ENCODE measurements at regions not wholly inside any gene's neighbourhood (a gene's known extent, or its start where the extent isn't known, plus 50 kb on each side); places are given as distances from the start of the nearest gene placed in this dataset.

DNA sequence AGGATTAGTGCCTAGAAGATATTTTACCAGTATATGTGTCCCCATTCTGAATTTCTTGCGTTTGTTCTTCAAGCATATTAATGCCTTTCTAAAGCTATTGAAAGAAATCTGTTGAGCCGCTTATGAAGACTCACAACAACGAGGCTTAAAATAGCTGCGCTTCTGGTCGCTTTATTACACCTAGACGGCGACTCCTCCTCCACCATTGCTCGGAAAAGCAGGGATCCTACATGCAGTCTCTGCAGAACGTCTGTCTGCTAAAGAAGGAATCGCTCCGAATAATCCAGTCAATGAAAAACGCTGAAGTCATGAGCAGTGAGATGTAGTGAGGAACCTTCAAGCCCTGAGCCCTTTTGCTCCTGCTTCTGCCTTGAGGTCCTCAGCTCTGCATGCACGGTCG, 94.8 kb upstream of the ZNF516 start:
- H3K9me3 Mint-ChIP-seq: no peaks in the 10 kb centered on the region
- no peaks in the 10 kb centered on the region for H3K36me3 Mint-ChIP-seq
- H3K27me3 Mint-ChIP-seq: peaks cover 25% of the 10 kb centered on the region
- peaks cover 11% of the 10 kb centered on the region for H3K4me1 Mint-ChIP-seq
- H3K27ac Mint-ChIP-seq: no peak overlapping the region
- H3K4me3 Mint-ChIP-seq: no peak overlapping the region

DNA sequence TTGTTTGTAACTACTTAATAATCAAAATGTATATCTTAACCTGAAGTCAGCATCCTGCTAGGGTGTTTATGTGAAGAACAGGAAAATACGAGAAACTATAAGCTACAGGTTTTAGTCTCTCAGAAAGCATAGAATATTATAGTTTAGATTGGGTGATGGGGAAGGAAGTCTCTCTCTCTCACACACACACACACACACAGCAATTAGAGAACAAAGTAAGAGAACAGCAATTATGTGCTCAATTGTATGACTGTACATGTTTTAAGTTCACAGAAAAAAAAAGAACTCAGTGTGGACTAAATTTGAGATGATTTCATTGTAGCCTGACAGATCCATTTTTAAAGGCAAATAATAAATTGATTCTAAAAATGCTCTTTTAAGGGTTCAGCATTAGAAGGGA, 94.3 kb upstream of the ZNF516 start:
- Mint-ChIP-seq H3K27ac (no peak overlapping the region), H3K4me1 (peaks cover 11% of the 10 kb centered on the region), H3K27me3 (peaks cover 25% of the 10 kb centered on the region), H3K4me3 (peak overlapping the region; percentile 61), H3K36me3 (no peaks in the 10 kb centered on the region), H3K9me3 (no peaks in the 10 kb centered on the region)

DNA sequence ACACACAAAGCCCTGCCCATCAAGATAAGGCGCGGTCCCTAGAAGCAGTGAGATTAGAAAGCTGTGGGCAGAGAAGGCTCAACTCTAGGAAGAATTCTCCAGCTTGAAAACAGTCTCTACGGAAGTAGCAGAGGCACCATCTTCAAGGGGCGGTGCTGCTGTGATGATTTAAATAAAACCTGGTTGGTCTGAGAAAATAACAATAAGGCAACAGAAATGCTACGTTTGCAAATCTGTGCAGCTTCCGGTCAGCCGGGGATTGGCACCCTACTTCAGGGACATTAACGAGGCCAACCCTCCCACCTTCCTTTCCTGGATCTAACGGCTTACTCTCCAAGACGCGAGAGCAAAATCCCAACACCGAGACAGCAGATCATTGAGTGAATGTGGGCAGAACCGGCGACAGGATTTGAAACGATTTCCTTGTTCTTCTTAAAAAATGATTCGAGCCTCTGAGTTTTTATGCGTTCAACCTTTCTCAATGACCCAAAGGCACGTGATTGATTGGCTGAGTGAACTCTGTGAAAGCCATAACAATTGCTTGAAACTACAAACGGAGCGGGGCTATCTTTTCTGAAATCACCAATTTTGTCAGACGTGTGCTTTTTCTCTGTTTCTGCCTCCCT, 93.7 kb upstream of the ZNF516 start:
- Mint-ChIP-seq H3K27ac (no peak overlapping the region), H3K27me3 (peaks cover 25% of the 10 kb centered on the region), H3K9me3 (no peaks in the 10 kb centered on the region), H3K4me3 (peak overlapping the region; percentile 61), H3K36me3 (no peaks in the 10 kb centered on the region), H3K4me1 (peaks cover 11% of the 10 kb centered on the region)

DNA sequence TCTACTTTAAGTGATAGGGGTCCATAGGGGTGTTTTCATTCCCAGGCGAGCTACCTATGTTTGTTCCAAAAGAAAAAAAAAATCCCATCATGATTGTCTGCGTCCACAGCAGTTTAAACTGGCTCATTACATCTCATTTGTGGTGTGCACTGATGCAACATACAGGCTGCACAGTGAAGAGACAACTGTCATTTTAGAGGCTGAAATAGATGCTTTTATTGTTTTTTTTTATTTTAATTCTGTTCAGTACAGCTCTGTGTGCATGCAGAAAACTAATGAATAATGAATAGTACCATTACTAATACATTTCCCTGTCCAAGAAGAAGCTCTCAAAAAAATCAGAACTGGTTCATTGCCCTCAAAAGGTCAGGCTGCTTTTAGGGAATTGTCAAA, 92.8 kb upstream of the ZNF516 start:
- peaks cover 11% of the 10 kb centered on the region for H3K4me1 Mint-ChIP-seq
- no peak overlapping the region for H3K4me3 Mint-ChIP-seq
- H3K9me3 Mint-ChIP-seq: no peaks in the 10 kb centered on the region
- H3K27me3 Mint-ChIP-seq: peaks cover 24% of the 10 kb centered on the region
- H3K27ac Mint-ChIP-seq: no peak overlapping the region
- no peaks in the 10 kb centered on the region for H3K36me3 Mint-ChIP-seq

DNA sequence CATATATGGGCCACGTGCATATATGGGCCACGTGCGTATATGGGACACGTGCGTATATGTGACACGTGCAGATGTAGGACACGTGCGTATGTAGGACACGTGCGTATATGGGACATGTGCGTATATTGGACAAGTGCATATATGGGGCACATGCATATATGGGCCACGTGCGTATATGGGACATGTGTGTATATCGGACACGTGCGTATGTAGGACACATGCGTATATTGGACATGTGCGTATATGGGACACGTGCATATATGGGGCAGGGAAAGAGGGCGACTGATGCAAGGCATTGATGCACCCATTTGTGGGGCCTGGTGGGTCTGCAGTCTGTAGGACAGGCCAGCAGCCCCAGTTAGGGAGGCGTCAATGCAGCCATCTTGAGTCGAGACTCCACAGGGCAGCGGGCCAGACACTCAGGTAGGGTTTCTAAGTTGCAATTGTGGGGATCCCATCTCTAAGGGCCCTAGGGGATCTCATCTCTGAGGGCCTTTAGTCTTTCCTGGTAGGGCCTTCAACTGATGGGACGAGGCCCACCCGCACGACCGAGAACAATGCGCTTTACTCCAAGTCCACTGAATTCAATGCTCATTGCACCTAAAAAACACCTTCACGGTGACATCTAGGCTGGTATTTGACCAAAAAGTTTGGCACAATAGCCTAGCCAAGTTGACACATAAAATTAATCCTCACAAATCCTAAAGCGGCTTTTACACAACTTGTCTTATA, 92.3 kb upstream of the ZNF516 start:
- peaks cover 11% of the 10 kb centered on the region for H3K4me1 Mint-ChIP-seq
- no peaks in the 10 kb centered on the region for H3K9me3 Mint-ChIP-seq
- no peak overlapping the region for H3K4me3 Mint-ChIP-seq
- H3K27me3 Mint-ChIP-seq: peaks cover 20% of the 10 kb centered on the region
- no peaks in the 10 kb centered on the region for H3K36me3 Mint-ChIP-seq
- no peak overlapping the region for H3K27ac Mint-ChIP-seq

DNA sequence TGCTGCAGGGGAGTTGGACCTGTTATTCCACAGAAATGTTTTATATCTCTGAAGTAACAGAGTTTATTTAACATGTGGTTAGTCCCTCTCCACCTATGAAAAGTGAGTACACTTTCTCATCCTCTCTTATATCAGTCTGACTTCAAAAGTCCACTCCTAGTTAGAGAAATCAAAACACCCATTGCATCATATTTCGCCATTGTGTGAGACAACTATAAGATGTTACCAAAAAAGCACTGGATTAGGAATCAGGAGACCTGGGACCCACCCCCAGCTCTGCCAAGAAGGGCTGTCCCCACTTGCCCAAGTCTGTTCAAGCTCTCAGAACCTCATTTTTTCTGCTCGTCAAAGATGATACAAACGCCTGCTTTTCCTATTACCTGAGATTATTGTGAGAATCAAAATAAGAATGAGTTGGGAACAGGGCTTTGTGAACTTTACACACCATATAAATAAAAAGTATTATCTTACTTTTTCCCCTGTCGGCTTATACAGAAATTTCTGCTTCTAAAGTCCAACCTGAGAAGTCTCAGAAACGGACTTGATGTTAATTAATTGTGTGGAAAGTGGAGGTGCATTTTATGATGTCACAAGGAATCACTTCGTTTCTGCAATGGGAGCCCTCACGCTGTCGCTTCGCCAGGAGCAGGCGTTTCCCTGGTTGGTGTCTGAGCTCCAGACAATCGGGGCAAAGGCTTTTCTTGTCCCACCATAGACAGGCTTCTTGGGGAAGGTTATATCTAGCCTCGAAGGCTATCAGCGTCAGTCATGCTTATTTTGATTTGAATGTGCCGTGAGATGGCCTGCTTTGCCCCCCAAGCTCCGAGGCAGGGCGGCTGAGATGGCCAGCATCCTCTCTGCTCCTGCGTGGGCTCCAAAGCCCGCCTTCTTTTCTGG, 89.6 kb upstream of the ZNF516 start:
- Mint-ChIP-seq H3K9me3 (no peaks in the 10 kb centered on the region), H3K27me3 (peaks cover 17% of the 10 kb centered on the region), H3K4me3 (no peak overlapping the region), H3K36me3 (no peaks in the 10 kb centered on the region), H3K27ac (no peak overlapping the region), H3K4me1 (peaks cover 11% of the 10 kb centered on the region)

DNA sequence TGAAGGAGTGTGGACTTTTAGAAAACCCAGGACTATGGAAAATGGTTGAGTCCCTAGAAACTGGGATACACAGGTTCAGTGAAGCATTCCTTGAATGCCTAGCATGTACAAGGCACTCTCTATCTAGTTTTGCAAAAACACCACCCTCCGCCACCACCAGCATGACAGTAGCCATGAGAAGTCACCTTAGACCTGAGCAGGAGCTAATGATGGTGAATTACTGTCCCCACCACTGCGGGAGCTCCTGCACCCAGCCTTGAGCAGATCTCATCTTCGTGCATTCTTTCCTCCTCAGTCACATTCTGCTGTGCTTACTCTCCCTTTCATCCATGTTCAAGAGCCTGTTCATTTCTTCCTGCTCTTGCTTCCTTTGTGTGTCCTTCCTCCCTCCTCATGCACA, 86.2 kb upstream of the ZNF516 start:
- Mint-ChIP-seq H3K27ac (no peak overlapping the region), H3K27me3 (peaks cover 10% of the 10 kb centered on the region), H3K36me3 (no peaks in the 10 kb centered on the region), H3K4me3 (no peak overlapping the region), H3K9me3 (no peaks in the 10 kb centered on the region), H3K4me1 (no peaks in the 10 kb centered on the region)

DNA sequence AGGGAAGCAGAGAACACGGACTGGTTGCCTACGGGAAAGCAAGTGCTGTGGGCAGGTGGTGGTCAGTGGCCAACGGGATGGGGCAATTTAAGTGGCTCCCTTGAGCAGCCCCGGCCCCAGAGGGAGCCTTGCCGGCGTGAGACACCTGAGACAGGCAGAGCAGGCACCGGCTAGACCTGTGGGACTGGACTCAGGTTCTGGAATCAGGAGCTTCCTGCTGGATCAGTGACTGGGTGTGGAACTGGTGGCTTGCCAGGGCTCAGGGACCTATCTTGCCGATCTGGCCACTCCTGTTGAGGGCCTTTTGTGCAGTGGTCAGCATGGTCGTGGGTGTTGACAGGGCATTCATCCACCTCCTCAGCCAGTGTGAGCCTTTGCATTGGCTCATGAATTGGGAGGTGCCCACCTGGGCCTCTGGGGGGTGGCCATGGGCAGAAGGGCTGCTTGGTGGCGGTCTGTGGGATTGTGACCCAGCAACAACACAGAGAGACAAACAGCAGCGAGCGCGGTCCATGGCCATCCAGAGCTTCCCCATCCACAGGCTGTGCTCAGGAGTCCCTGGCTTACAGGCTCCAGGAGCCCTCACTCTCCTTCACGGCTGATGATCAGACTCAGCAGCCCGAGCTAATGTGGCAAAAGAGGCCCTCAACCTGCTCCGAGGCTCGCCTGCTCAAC, 85.4 kb upstream of the ZNF516 start:
- Mint-ChIP-seq H3K27me3 (peaks cover 10% of the 10 kb centered on the region), H3K4me3 (no peak overlapping the region), H3K27ac (no peak overlapping the region), H3K4me1 (no peaks in the 10 kb centered on the region), H3K36me3 (no peaks in the 10 kb centered on the region), H3K9me3 (no peaks in the 10 kb centered on the region)

DNA sequence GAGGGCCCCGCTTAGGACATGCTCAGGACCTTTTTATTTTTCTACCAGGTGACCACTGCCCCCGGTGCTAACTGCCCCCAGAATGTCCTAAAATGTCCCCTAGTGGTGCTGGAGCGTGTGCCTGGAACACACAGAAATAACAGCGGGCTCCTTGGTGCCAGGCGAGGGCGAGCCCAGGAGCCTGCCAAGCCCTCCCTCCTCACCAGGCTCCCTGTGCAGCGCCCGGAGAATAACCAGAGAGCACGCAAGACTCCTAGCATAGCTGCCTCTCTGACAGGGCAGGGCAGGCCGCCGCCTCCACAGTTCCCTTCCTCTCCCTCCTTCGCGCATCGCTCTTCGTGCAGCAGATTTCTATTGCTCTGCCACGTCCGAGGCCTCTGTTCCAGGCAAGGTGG, 84.3 kb upstream of the ZNF516 start:
- Mint-ChIP-seq H3K4me3 (no peak overlapping the region), H3K36me3 (no peaks in the 10 kb centered on the region), H3K9me3 (no peaks in the 10 kb centered on the region), H3K4me1 (no peaks in the 10 kb centered on the region), H3K27me3 (peaks cover 10% of the 10 kb centered on the region), H3K27ac (no peak overlapping the region)

DNA sequence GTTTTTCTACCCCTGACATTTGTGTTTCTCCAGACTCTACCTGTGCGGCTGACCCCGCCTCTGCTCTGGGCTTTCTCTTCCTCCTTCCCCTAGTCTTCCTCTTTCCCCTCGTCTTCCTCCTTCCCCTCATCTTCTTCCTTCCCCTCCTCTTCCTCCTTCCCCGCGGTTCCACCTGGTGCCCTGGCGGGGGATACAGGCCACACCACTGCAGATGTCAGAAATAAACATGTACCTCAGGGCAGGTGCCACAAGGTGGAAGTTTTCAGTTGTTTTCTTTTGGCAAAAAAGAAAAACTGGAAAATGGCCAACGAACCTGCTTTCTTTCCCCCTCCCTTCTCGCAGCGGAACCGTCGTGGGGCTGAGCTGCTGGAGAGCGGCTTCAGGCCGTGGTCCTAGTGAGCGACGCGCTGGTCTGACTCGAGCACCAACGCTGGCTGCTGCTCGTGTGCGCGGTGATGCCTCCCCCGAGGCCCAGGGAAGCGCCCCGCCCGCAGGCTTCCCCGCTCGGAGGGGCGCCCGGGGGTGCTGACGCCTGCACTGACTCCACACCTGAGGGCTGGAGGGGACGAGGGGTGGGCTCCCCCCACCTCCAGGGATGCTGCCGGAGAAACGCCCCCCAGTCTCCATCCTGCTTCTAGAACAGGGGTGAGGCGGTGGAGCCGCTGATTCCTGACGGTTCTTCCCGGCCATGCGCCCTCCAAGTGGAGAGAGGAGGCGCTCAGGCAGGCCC, 83.7 kb upstream of the ZNF516 start:
- H3K4me3 Mint-ChIP-seq: no peak overlapping the region
- no peaks in the 10 kb centered on the region for H3K4me1 Mint-ChIP-seq
- no peak overlapping the region for H3K27ac Mint-ChIP-seq
- H3K9me3 Mint-ChIP-seq: no peaks in the 10 kb centered on the region
- H3K36me3 Mint-ChIP-seq: no peaks in the 10 kb centered on the region
- H3K27me3 Mint-ChIP-seq: peaks cover 10% of the 10 kb centered on the region

DNA sequence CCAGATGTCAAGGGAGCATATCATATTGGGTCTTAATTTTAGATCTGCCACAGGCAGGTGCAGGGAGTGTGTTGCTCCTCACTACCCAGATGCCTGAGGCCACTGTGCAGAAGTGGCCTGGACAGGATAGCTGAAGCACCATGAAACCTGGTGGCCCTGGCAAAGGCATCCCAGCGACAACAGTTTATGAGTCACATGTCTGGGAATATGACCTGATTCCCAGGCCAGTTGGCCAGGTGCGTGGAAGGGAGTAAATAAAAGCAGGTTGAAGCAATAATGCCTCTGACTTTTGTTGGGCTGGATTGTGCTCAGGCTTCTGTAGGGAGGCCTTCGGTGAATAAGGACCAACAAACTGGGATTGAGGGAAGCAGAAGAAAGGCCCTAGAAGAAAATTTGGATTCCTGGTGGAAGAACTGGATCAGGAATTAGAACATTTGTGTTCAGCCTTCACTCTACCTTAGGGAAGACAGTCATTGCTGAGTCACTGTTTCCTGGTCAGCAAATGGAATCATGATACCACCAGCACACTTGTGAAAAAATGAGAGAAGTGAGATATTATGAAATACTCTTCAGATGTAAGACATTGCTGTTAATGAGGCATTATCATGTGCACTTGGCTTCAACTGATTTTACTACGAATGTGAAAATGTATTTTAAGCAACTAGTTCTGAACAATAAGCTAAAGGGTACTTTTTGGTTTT, 78.4 kb upstream of the ZNF516 start:
- no peak overlapping the region for H3K27ac Mint-ChIP-seq
- H3K36me3 Mint-ChIP-seq: no peaks in the 10 kb centered on the region
- no peaks in the 10 kb centered on the region for H3K9me3 Mint-ChIP-seq
- no peak overlapping the region for H3K4me3 Mint-ChIP-seq
- no peaks in the 10 kb centered on the region for H3K4me1 Mint-ChIP-seq
- peaks cover under 1% of the 10 kb centered on the region for H3K27me3 Mint-ChIP-seq

DNA sequence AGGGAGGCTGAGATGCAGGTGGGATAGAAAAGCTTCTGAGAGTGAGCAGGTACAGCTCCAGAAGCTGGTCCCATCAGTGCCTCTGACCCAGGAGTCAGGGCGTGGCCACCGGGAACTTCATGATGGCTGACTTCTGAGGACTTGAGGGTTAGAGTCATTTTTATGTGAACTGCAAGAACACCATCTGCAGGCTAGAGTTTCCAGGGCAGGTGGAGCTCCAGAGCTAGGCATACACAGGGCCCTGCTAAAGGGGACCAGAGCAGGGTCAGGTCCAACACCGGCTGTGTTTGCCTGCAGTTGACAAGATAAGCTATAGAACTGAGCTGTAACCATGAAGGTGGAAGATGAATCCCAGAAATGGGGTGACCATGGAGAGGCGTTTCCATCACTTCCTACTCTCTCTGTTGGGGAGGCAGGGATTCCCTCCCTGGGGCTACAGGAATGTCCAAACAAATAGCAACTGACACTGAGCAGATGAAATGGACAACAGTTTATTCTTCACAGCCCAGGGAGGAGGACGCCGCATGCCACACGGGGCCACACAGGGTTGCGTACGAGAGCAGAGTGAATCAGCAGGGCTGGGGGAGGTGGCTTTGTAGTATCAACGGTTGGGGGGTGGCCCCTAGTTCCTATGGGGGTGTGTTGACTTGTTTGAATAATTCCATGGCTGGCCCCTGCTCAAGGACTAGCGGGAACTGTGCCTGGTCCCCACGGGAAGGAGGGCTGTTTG, 77.6 kb upstream of the ZNF516 start:
- Mint-ChIP-seq H3K36me3 (no peaks in the 10 kb centered on the region), H3K4me1 (no peaks in the 10 kb centered on the region), H3K4me3 (no peak overlapping the region), H3K27ac (no peak overlapping the region), H3K27me3 (no peaks in the 10 kb centered on the region), H3K9me3 (no peaks in the 10 kb centered on the region)

DNA sequence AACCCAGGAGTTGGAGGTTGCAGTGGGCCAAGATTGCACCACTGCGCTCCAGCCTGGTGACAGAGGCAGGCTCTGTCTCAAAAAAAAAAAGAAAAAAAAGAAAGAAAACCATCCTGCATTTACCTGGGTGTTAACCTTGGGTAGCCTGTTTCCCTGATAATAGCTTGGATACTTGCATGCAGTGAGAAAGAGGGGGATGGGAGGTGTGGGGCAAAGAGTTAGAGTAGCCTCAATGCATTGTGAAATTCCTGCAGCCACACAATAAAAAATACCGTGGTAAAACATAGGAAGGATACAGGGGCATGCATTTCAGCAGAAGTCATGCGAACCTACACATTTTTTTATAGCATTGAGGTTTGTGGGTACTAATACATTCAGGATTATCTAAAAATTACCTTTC, 76.6 kb upstream of the ZNF516 start:
- Mint-ChIP-seq H3K36me3 (no peaks in the 10 kb centered on the region), H3K27me3 (peaks cover 2% of the 10 kb centered on the region), H3K9me3 (no peaks in the 10 kb centered on the region), H3K4me3 (no peak overlapping the region), H3K27ac (no peak overlapping the region), H3K4me1 (no peaks in the 10 kb centered on the region)

DNA sequence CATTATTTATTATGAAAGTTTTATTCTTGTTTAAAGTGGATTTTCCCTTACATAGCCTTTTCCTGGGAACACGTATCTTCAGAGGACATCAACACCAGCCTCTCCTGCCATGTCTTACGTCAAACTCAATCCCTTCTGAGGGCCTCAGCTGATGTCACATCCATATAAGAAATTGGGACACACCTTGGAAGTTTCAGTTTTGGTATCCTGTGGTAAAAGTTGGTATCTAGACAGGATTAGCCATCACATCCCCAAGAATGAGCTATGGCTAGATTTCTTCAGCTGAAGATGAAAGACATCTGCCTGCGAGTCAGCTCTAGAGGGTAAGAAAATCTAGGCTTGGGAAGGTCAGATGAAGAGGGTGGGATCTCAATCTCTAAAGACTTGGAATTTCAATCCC, 75.8 kb upstream of the ZNF516 start:
- no peak overlapping the region for H3K27ac Mint-ChIP-seq
- no peak overlapping the region for H3K4me3 Mint-ChIP-seq
- no peaks in the 10 kb centered on the region for H3K4me1 Mint-ChIP-seq
- H3K27me3 Mint-ChIP-seq: peaks cover 2% of the 10 kb centered on the region
- no peaks in the 10 kb centered on the region for H3K9me3 Mint-ChIP-seq
- H3K36me3 Mint-ChIP-seq: no peaks in the 10 kb centered on the region

Data from activated naive CD4-positive, alpha-beta T cell treated with anti-CD3 and anti-CD28 coated beads, Interleukin-2, amount 50 U/mL, for 24 hours (primary cell).